WTC11 (cell line): ENCODE measurements at regions not wholly inside any gene's neighbourhood (a gene's known extent, or its start where the extent isn't known, plus 50 kb on each side); places are given as distances from the start of the nearest gene placed in this dataset.

Experiments
- ATAC-seq: fragments of 200-7000 bp; cut with Tn5 transposase; 2 replicates; pipeline ENCODE4 v1.10.0; 2021; ENCODE audit warnings: mild to moderate bottlenecking, moderate library complexity
- CTCF ChIA-PET: fragments of 300-600 bp; sonication (Branson Sonifier 250); formaldehyde crosslinking; loops from one replicate; lab custom pipeline; 2021; ENCODE audit warnings: antibody characterized with exemption; lab: Charles Lee
- POLR2A ChIA-PET: fragments of 350-600 bp; sonication (Branson Sonifier 250); formaldehyde crosslinking; loops from one replicate; lab custom pipeline; 2021; ENCODE audit warnings: antibody characterized with exemption; lab: Charles Lee
- DNase-seq: peaks from one replicate; pipeline ENCODE4 v3.0.0; 2021; ENCODE audit warnings: low spot score
- H3K27ac Mint-ChIP-seq: 2 replicates; pipeline ENCODE4 v1.8.0; 2021; ENCODE audit warnings: mixed read lengths
- H3K27me3 Mint-ChIP-seq: 2 replicates; pipeline ENCODE4 v1.8.0; 2021; ENCODE audit warnings: low read depth, mild to moderate bottlenecking, moderate library complexity, mixed read lengths
- H3K36me3 Mint-ChIP-seq: 2 replicates; pipeline ENCODE4 v1.8.0; 2021; ENCODE audit warnings: mixed read lengths
- H3K4me1 Mint-ChIP-seq: 2 replicates; pipeline ENCODE4 v1.8.0; 2022; ENCODE audit warnings: mixed read lengths
- H3K4me3 Mint-ChIP-seq: 2 replicates; pipeline ENCODE4 v1.8.0; 2021; ENCODE audit warnings: mild to moderate bottlenecking, moderate library complexity, mixed read lengths
- H3K9me3 Mint-ChIP-seq: 2 replicates; pipeline ENCODE4 v1.8.0; 2021; ENCODE audit warnings: mixed read lengths
- AFF4 ChIP-seq: sonication (generic); formaldehyde crosslinking; IDR thresholded peaks from 2 replicates; pipeline ENCODE4 v1.8.1; 2023; ENCODE audit warnings: mild to moderate bottlenecking, missing genetic modification reagents, borderline replicate concordance
- ARID4B ChIP-seq: sonication (generic); formaldehyde crosslinking; IDR thresholded peaks from 2 replicates; pipeline ENCODE4 v1.8.0; 2023; ENCODE audit warnings: missing genetic modification reagents, mild to moderate bottlenecking, borderline replicate concordance
- CREM ChIP-seq: sonication (generic); formaldehyde crosslinking; IDR thresholded peaks from 2 replicates; pipeline ENCODE4 v1.8.1; 2022; ENCODE audit warnings: mild to moderate bottlenecking, missing genetic modification reagents, moderate library complexity
- E2F1 ChIP-seq: sonication (generic); formaldehyde crosslinking; IDR thresholded peaks from 2 replicates; pipeline ENCODE4 v1.8.0; 2022; ENCODE audit warnings: mild to moderate bottlenecking, missing genetic modification reagents
- ERG ChIP-seq: fragments of 250-450 bp; sonication (Bioruptor Pico); IDR thresholded peaks from 2 replicates; pipeline ENCODE4 v1.8.0; 2021; ENCODE audit warnings: mild to moderate bottlenecking
- JAZF1 ChIP-seq: fragments of 250-450 bp; sonication (Bioruptor Pico); IDR thresholded peaks from 2 replicates; pipeline ENCODE4 v1.9.0; 2021; ENCODE audit warnings: moderate library complexity, mild to moderate bottlenecking, inconsistent platforms
- MAX ChIP-seq: sonication (generic); formaldehyde crosslinking; IDR thresholded peaks from 2 replicates; pipeline ENCODE4 v1.8.0; 2022; ENCODE audit warnings: mild to moderate bottlenecking, missing genetic modification reagents
- MXD4 ChIP-seq: fragments of 250-450 bp; sonication (Bioruptor Pico); IDR thresholded peaks from 2 replicates; pipeline ENCODE4 v1.8.0; 2021; ENCODE audit warnings: mild to moderate bottlenecking, moderate library complexity, borderline replicate concordance
- NR3C1 ChIP-seq: sonication (generic); formaldehyde crosslinking; conservative IDR thresholded peaks from 2 replicates; pipeline ENCODE4 v1.8.1; 2023; ENCODE audit warnings: low read depth, mild to moderate bottlenecking, missing genetic modification reagents
- OVOL2 ChIP-seq: fragments of 250-450 bp; sonication (Bioruptor Pico); IDR thresholded peaks from 2 replicates; pipeline ENCODE4 v1.9.0; 2021; ENCODE audit warnings: mild to moderate bottlenecking, borderline replicate concordance
- PREB ChIP-seq: sonication (generic); formaldehyde crosslinking; IDR thresholded peaks from 2 replicates; pipeline ENCODE4 v1.8.1; 2022; ENCODE audit warnings: mild to moderate bottlenecking, missing genetic modification reagents, moderate library complexity, borderline replicate concordance
- SMAD3 ChIP-seq: sonication (generic); formaldehyde crosslinking; IDR thresholded peaks from 2 replicates; pipeline ENCODE4 v1.8.0; 2022; ENCODE audit warnings: missing genetic modification reagents, mild to moderate bottlenecking, borderline replicate concordance
- TEAD4 ChIP-seq: sonication (generic); formaldehyde crosslinking; IDR thresholded peaks from 2 replicates; pipeline ENCODE4 v1.8.0; 2022; ENCODE audit warnings: mild to moderate bottlenecking, missing genetic modification reagents
- TP53 ChIP-seq: sonication (generic); formaldehyde crosslinking; IDR thresholded peaks from 2 replicates; pipeline ENCODE4 v1.8.1; 2023; ENCODE audit warnings: mild to moderate bottlenecking, missing genetic modification reagents
- ZNF219 ChIP-seq: sonication (generic); formaldehyde crosslinking; IDR thresholded peaks from 2 replicates; pipeline ENCODE4 v1.8.0; 2023; ENCODE audit warnings: missing genetic modification reagents, mild to moderate bottlenecking, borderline replicate concordance
- ZNF263 ChIP-seq: sonication (generic); formaldehyde crosslinking; IDR thresholded peaks from 2 replicates; pipeline ENCODE4 v1.8.1; 2022; ENCODE audit warnings: low read depth, mild to moderate bottlenecking, moderate library complexity, missing genetic modification reagents
- ZNF396 ChIP-seq: fragments of 250-450 bp; sonication (Bioruptor Pico); IDR thresholded peaks from 2 replicates; pipeline ENCODE4 v1.8.0; 2021; ENCODE audit warnings: mild to moderate bottlenecking, moderate library complexity, borderline replicate concordance
- ZNF416 ChIP-seq: fragments of 250-450 bp; sonication (Bioruptor Pico); IDR thresholded peaks from 2 replicates; pipeline ENCODE4 v1.9.0; 2021; ENCODE audit warnings: mild to moderate bottlenecking, inconsistent platforms
- ZNF671 ChIP-seq: fragments of 250-450 bp; sonication (Bioruptor Pico); IDR thresholded peaks from 2 replicates; pipeline ENCODE4 v1.8.0; 2021; ENCODE audit warnings: mild to moderate bottlenecking

GRCh38 chr18:68288408-68288807 is 426.5 kb downstream of the TMX3 start (continued):
- TF ChIP-seq AFF4, result no peak

GRCh38 chr18:68284236-68284780 is 430.6 kb downstream of the TMX3 start:
- Mint-ChIP-seq H3K4me1 (no peaks in the 10 kb centered on the region), H3K27me3 (no peaks in the 10 kb centered on the region), H3K27ac (no peak overlapping the region), H3K4me3 (no peak overlapping the region), H3K9me3 (no peaks in the 10 kb centered on the region), H3K36me3 (no peaks in the 10 kb centered on the region)
- no peak for ATAC-seq
- no peak for DNase-seq
- ChIA-PET POLR2A (no interaction called here), CTCF (no interaction called here)
- TF ChIP-seq ZNF263 (CRISPR knock-in tag), result no peak
- no peak for TF ChIP-seq ZNF396 (CRISPR knock-in tag)
- TF ChIP-seq TEAD4 (CRISPR knock-in tag), result no peak

- ATAC-seq (no peak), DNase-seq (no peak)
- H3K36me3 Mint-ChIP-seq, result no peaks in the 10 kb centered on the region
- no peak overlapping the region for H3K27ac Mint-ChIP-seq
- H3K9me3 Mint-ChIP-seq, result no peaks in the 10 kb centered on the region
- ChIA-PET CTCF (no interaction called here), POLR2A (no interaction called here)
- H3K27me3 Mint-ChIP-seq, result no peaks in the 10 kb centered on the region
- no peaks in the 10 kb centered on the region for H3K4me1 Mint-ChIP-seq
- H3K4me3 Mint-ChIP-seq, result no peak overlapping the region
- no peak for TF ChIP-seq JAZF1 (CRISPR knock-in tag)
- no peak for TF ChIP-seq ZNF416 (CRISPR knock-in tag)
- no peak for TF ChIP-seq OVOL2 (CRISPR knock-in tag)
- no peak for TF ChIP-seq MXD4 (CRISPR knock-in tag)
- TF ChIP-seq CREM (CRISPR knock-in tag), result no peak
- no peak for TF ChIP-seq SMAD3 (CRISPR knock-in tag)
- no peak for TF ChIP-seq NR3C1 (CRISPR knock-in tag)
- TF ChIP-seq TP53 (CRISPR knock-in tag), result no peak
- no peak for TF ChIP-seq ERG
- TF ChIP-seq PREB (CRISPR knock-in tag), result no peak
- TF ChIP-seq ZNF219 (CRISPR knock-in tag), result no peak
Observed at GRCh38 chr18:68283834-68284233, 431.1 kb downstream of the TMX3 start.

- no peak overlapping the region for H3K27ac Mint-ChIP-seq
- no peaks in the 10 kb centered on the region for H3K36me3 Mint-ChIP-seq
- no peak for ATAC-seq
- ChIA-PET CTCF (no interaction called here), POLR2A (no interaction called here)
- no peaks in the 10 kb centered on the region for H3K27me3 Mint-ChIP-seq
- no peak for DNase-seq
- no peak overlapping the region for H3K4me3 Mint-ChIP-seq
- no peaks in the 10 kb centered on the region for H3K9me3 Mint-ChIP-seq
- no peaks in the 10 kb centered on the region for H3K4me1 Mint-ChIP-seq
- no peak for TF ChIP-seq ZNF671 (CRISPR knock-in tag)
- TF ChIP-seq MAX (CRISPR knock-in tag), result no peak
- TF ChIP-seq ARID4B (CRISPR knock-in tag), result no peak
- TF ChIP-seq E2F1, result no peak
Observed at GRCh38 chr18:68282232-68282631, 432.7 kb downstream of the TMX3 start.
